Common myeloid progenitor, CD34-positive (primary cell): ENCODE measurements at regions not wholly inside any gene's neighbourhood (a gene's known extent, or its start where the extent isn't known, plus 50 kb on each side); places are given as distances from the start of the nearest gene placed in this dataset.

Experiments
- CTCF ChIA-PET: fragments of 350-600 bp; sonication (Branson Sonifier 250); formaldehyde crosslinking; loops from one replicate; lab custom pipeline; 2021; ENCODE audit warnings: antibody characterized with exemption; lab: Charles Lee
- POLR2A ChIA-PET: fragments of 350-600 bp; sonication (Branson Sonifier 250); formaldehyde crosslinking; loops from one replicate; lab custom pipeline; 2021; ENCODE audit warnings: antibody characterized with exemption; lab: Charles Lee
- DNase-seq, 3 donors: peaks; one replicate each; pipeline versions ENCODE4 v3.0.0 to v3.0.0-alpha.2; 2013
- H3K27ac ChIP-seq, 2 experiments: 1 replicate in 1 of 2; 2 replicates in 1 of 2; pipeline ENCODE4 v1.7.0; 2013; ENCODE audit warnings: inconsistent platforms in 2 of 2, low read length in 2 of 2, mild to moderate bottlenecking in 2 of 2, low read depth in 1 of 2, moderate library complexity in 1 of 2; ENCODE audit not compliant: severe bottlenecking in 2 of 2, insufficient read depth in 1 of 2, poor library complexity in 1 of 2
- H3K27me3 ChIP-seq, 5 experiments: replicated peaks in 2 of 5; 1 replicate in 3 of 5; 2 replicates in 2 of 5; pipeline versions ENCODE4 v1.6.1 to v1.7.0; 2013; ENCODE audit warnings: low read length in 4 of 5, mild to moderate bottlenecking in 2 of 5, moderate library complexity in 2 of 5, inconsistent platforms in 1 of 5; ENCODE audit not compliant: insufficient read depth in 5 of 5, control insufficient read depth in 4 of 5
- H3K36me3 ChIP-seq, 4 experiments: 1 replicate in 2 of 4; 2 replicates in 2 of 4; pipeline versions ENCODE4 v1.6.1 to v1.7.0; 2013; ENCODE audit warnings: low read length in 3 of 4, control low read depth in 1 of 4, mild to moderate bottlenecking in 1 of 4; ENCODE audit not compliant: control insufficient read depth in 4 of 4, insufficient read depth in 4 of 4
- H3K4me1 ChIP-seq, 4 experiments: 1 replicate in 3 of 4; 2 replicates in 1 of 4; pipeline versions ENCODE4 v1.6.1 to v1.7.1; 2013; ENCODE audit warnings: low read length in 3 of 4, mild to moderate bottlenecking in 3 of 4, control low read depth in 1 of 4, inconsistent platforms in 1 of 4, moderate library complexity in 1 of 4; ENCODE audit not compliant: control insufficient read depth in 4 of 4, insufficient read depth in 4 of 4; ENCODE audit errors: control extremely low read depth in 1 of 4
- H3K4me3 ChIP-seq, 7 experiments: 1 replicate in 4 of 7; 2 replicates in 3 of 7; pipeline versions ENCODE4 v1.5.1 to v1.7.0; 2013; ENCODE audit warnings: mild to moderate bottlenecking in 7 of 7, low read length in 6 of 7, moderate library complexity in 6 of 7, inconsistent platforms in 2 of 7, low read depth in 2 of 7, control low read depth in 1 of 7; ENCODE audit not compliant: insufficient read depth in 4 of 7, control insufficient read depth in 1 of 7; ENCODE audit errors: extremely low read depth in 1 of 7
- H3K9me3 ChIP-seq, 5 experiments: 1 replicate in 4 of 5; 2 replicates in 1 of 5; pipeline versions ENCODE4 v1.6.1 to v1.7.1; 2013; ENCODE audit warnings: low read length in 4 of 5, mild to moderate bottlenecking in 2 of 5, inconsistent platforms in 1 of 5, low read depth in 1 of 5, moderate library complexity in 1 of 5; ENCODE audit not compliant: control insufficient read depth in 4 of 5, insufficient read depth in 2 of 5; ENCODE audit errors: control extremely low read depth in 1 of 5
- WGBS: methylation state at CpG from one replicate; pipeline ENCODE4 v1.1.5; 2013; ENCODE audit not compliant: insufficient coverage; 5-methylcytosine and 5-hydroxymethylcytosine counted together

DNA sequence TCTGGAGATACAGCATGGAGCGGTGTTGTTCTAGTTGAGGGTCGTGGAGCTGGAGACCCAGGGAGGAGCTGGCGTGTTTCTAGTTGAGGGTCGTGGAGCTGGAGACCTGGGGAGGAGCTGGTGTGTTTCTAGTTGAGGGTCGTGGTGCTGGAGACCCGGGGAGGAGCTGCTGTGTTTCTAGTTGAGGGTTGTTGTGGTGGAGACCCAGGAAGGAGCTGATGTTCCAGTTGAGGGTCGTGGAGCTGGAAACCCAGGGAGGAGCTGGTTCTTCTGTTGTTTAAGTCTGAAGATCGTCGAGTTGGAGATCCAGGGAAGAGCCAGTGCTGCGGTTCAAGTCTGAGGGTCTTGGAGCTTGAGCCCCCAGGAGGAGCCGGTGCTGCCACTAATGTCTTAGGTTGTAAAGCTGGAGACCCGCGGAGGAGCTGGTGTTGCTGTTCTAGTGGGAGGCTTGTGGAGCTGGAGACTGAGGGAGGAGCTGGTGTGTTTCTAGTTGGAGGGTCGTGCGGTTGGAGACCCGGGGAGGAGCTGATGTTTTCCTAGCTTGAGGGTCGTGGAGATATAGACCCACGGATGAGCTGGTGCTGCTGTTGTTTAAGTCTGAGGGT is 155.3 kb downstream of the RTP5 start:
- Histone ChIP-seq H3K9me3 (no peaks in the 10 kb centered on the region), H3K4me1 (peaks cover 0 to 2% (median 0%) of the 10 kb centered on the region in 4 experiments), H3K4me3 (no peak overlapping the region), H3K36me3 (no peaks in the 10 kb centered on the region), H3K27ac (no peak overlapping the region), H3K27me3 (peaks cover 0 to 82% (median 26%) of the 10 kb centered on the region in 5 experiments)
- POLR2A ChIA-PET = interaction anchor here (0.6 kb wide), 1 partner anchor 17 kb away, joined by 4 read pairs; no protein-coding TSS in a partner anchor
- 93% methylated on average over 12 of the region's 18 CpGs for WGBS
- CTCF ChIA-PET = interaction anchor here (0.9 to 2.4 kb wide), 5 partner anchors 10 to 193 kb away, joined by 3 to 8 read pairs (median 3); no protein-coding TSS in a partner anchor
- no peak for DNase-seq

DNA sequence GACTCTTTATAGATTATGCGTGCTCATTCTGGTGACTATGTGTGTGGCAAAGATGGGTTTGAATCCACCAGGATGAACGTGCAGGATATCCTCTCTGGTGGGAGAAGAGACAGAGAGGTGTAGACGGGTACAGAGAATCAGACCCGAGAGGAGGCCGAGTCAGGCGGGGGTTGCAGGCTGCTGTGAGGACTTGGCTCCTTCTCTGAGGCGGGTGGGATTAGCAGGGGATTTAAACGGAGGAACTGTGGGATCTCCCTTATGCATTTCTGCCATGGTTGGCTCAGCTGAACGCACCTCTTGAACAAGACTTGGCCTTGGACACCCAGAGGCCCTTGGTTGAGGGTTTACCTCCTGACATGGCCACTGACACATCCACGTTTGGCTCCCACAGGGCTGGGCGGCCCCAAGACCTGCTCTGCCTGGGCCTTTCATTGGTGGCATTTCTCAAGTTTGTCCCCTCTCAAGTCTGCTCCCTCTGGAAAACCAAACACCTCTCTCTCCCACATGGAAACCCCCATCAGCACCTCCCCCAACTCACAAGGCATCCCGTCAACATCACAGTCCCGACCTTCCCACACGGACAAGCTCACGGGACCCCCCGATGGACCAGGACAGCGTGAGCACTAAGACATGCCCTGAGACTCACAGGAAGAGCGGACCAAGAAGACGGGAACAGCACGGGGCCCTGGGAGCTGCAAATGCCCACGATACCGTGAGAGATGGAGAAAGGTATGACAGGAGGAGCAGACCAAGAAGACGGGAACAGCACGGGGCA is 158.3 kb downstream of the RTP5 start:
- H3K4me3 ChIP-seq = no peak overlapping the region
- ChIA-PET CTCF (interaction anchor here (1.5 kb wide), 1 partner anchor 8 kb away, joined by 4 read pairs; no protein-coding TSS in a partner anchor), POLR2A (no interaction called here)
- H3K27ac ChIP-seq = no peak overlapping the region
- no peaks in the 10 kb centered on the region for H3K36me3 ChIP-seq
- H3K9me3 ChIP-seq = no peaks in the 10 kb centered on the region
- WGBS = 88% methylated on average over 10 of the region's 24 CpGs
- H3K4me1 ChIP-seq = peaks cover 0 to 11% (median 3%) of the 10 kb centered on the region in 4 experiments
- H3K27me3 ChIP-seq = peaks cover 0 to 83% (median 31%) of the 10 kb centered on the region in 5 experiments
- DNase-seq = no peak

DNA sequence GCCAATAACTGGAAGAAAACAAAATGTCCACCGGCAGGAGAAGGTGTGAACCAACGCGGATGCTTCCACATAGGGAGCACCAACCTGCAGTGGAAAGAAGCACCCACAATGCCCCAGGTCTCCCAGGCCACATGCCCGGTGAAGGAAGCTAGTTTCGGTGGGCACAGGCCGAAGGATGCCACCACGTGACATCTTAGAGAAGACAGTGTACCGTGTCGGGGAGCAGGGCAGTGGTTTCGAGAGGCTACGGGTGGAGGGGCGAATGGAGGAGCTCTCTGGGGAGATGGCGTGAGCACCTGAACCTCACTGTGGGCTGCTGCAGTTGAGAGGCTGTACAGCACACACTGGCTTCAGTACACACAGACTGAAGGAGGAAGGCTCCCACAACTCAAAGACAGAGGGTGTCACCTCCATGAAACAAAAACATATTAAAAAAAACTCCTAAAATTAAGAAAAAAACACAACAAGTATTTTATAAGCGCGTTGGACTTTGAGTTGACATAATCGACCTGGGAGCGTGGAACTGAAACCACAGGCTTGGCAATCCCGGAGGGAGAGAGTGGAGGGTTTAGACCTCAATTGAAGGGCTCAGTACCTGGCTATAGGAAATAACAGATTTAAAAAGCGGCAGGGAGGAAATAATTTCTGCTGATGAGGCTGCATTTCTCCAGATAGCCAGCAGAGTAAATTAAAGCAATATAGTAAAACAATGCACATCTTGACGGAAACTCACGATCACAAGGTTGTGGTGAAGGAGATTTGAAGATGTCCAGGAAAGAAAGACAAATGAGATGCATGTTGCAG is 160.1 kb downstream of the RTP5 start:
- peak in 2 of 3 donors; percentile 12 to 45 for DNase-seq
- H3K27ac ChIP-seq = no peak overlapping the region
- peaks cover 0 to 11% (median 3%) of the 10 kb centered on the region in 4 experiments for H3K4me1 ChIP-seq
- ChIA-PET POLR2A (no interaction called here), CTCF (interaction anchor here (1.5 to 1.6 kb wide), 2 partner anchors 9 to 10 kb away, joined by 4 read pairs; no protein-coding TSS in a partner anchor)
- no peaks in the 10 kb centered on the region for H3K36me3 ChIP-seq
- H3K27me3 ChIP-seq = peaks cover 0 to 85% (median 38%) of the 10 kb centered on the region in 5 experiments
- 100% methylated on average over 3 of the region's 21 CpGs for WGBS
- no peak overlapping the region for H3K4me3 ChIP-seq
- H3K9me3 ChIP-seq = no peaks in the 10 kb centered on the region

DNA sequence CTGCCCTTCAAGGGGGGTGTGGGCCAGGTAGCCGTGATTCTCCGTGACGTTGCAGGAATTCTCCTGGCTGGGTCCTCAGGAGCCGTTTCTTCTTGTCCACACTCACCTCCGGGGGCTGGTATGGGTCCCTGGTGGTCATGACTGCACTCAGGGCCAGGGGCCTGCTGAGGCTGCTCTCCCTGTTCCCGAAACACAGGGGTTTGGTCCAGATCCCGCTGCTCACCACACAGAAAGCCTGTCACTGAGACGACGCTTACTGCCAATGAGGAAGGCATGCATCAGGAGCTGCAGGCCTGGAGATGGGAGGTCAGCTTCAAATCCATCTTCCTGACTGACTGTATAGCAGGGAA is 160.7 kb downstream of the RTP5 start:
- H3K27me3 ChIP-seq = peaks cover 0 to 85% (median 42%) of the 10 kb centered on the region in 5 experiments

DNA sequence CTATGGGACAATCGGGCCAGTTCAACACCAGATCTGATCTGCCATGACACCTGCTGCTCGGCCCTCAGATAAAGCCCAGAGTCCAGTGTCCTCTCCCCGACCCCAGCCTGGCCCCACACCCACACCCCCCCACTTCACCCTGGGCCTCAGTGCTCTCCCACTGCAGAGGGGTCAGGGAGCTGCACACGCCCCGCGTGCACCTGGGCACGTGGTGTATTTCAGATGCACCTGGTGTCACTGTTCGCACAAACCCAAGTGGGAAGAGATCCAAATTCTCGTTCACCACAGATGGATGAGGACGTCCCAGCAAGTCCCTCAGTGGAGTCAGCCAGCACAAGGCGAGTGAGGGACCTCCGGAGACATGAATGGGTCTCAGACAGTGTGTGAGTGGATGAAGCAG is 161.3 kb downstream of the RTP5 start:
- Histone ChIP-seq H3K4me1 (peaks cover 0 to 11% (median 3%) of the 10 kb centered on the region in 4 experiments), H3K36me3 (no peaks in the 10 kb centered on the region), H3K27ac (no peak overlapping the region), H3K4me3 (no peak overlapping the region), H3K27me3 (peaks cover 0 to 87% (median 42%) of the 10 kb centered on the region in 5 experiments), H3K9me3 (no peaks in the 10 kb centered on the region)
- WGBS = 86% methylated on average over 7 of the region's 12 CpGs
- ChIA-PET POLR2A (no interaction called here), CTCF (interaction anchor here (0.7 to 1.6 kb wide), 3 partner anchors 8 to 12 kb away, joined by 3 to 4 read pairs (median 4); no protein-coding TSS in a partner anchor)
- DNase-seq = no peak

More for the DNA sequence above, 160.7 kb downstream of the RTP5 start:
- Histone ChIP-seq H3K4me3 (no peak overlapping the region), H3K4me1 (peaks cover 0 to 11% (median 3%) of the 10 kb centered on the region in 4 experiments), H3K36me3 (no peaks in the 10 kb centered on the region), H3K27ac (no peak overlapping the region), H3K9me3 (no peaks in the 10 kb centered on the region)
- ChIA-PET CTCF (interaction anchor here (1.6 kb wide), 1 partner anchor 9 kb away, joined by 4 read pairs; no protein-coding TSS in a partner anchor), POLR2A (no interaction called here)
- DNase-seq = no peak
- 97% methylated on average over 5 of the region's 9 CpGs for WGBS

DNA sequence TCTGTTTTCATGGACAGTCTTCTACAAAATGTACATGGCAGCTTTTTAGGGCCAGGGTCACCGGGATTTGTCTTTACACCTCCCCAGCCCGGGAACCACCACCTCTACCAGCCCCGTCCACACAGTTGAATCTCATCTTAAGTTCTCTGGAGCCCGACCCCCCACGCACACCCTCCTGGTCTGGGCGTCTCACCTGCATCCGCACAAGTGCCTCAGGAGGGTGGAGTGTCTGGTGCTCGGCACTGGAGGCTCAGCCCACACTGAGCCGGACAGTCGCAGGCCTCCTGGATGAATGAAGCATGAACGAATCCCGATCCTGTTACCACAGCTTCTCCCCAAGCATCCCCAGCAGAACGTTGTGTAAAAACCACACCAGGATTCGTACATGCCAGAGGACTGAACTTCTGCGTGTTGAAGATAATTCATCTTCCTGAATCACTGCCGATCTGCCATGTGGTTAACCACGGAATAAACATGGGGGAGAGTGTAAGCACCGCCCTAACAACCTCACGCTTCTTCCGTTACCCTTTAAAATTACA is 162.0 kb downstream of the RTP5 start:
- Histone ChIP-seq H3K36me3 (no peaks in the 10 kb centered on the region), H3K9me3 (no peaks in the 10 kb centered on the region), H3K4me3 (no peak overlapping the region), H3K4me1 (peaks cover 0 to 11% (median 3%) of the 10 kb centered on the region in 4 experiments), H3K27ac (no peak overlapping the region), H3K27me3 (peaks cover 0 to 87% (median 42%) of the 10 kb centered on the region in 5 experiments)
- WGBS = 15% methylated on average over 13 of the region's 20 CpGs
- DNase-seq = peak; percentile 32 to 82 (median 75)
- CTCF ChIA-PET = interaction anchor here (0.7 to 1.6 kb wide), 3 partner anchors 8 to 13 kb away, joined by 3 to 4 read pairs (median 4); no protein-coding TSS in a partner anchor
- POLR2A ChIA-PET = no interaction called here
